Karpas-422 (cell line): ENCODE measurements at regions not wholly inside any gene's neighbourhood (a gene's known extent, or its start where the extent isn't known, plus 50 kb on each side); places are given as distances from the start of the nearest gene placed in this dataset.

ENCODE experiments used
- DNase-seq: peaks from one replicate; pipeline ENCODE4 v3.0.0-alpha.2; 2015
- H2AFZ ChIP-seq: fragments of 200-600 bp; sonication (generic); 2 replicates; pipeline ENCODE4 v1.6.1; 2014; ENCODE audit warnings: antibody characterized with exemption, low read length, mixed read lengths
- H3K27ac ChIP-seq: fragments of 200-600 bp; sonication (generic); 2 replicates; pipeline ENCODE4 v1.5.1; 2014; ENCODE audit warnings: mild to moderate bottlenecking, low read length, moderate library complexity
- H3K27me3 ChIP-seq: fragments of 200-600 bp; sonication (generic); 2 replicates; pipeline ENCODE4 v1.6.1; 2014; ENCODE audit warnings: low read length, mixed read lengths
- H3K36me3 ChIP-seq: fragments of 200-600 bp; sonication (generic); 2 replicates; pipeline ENCODE4 v1.6.1; 2014; ENCODE audit warnings: low read length, mixed read lengths; ENCODE audit not compliant: insufficient read depth
- H3K4me1 ChIP-seq: fragments of 200-600 bp; sonication (generic); 2 replicates; pipeline ENCODE4 v1.6.1; 2014; ENCODE audit warnings: mild to moderate bottlenecking, low read length, mixed read lengths
- H3K4me2 ChIP-seq: fragments of 200-600 bp; sonication (generic); 2 replicates; pipeline ENCODE4 v1.6.1; 2014; ENCODE audit warnings: low read length, low read depth, mild to moderate bottlenecking; ENCODE audit not compliant: poor library complexity, severe bottlenecking
- H3K4me3 ChIP-seq: fragments of 200-600 bp; sonication (generic); 2 replicates; pipeline ENCODE4 v1.5.1; 2014; ENCODE audit warnings: mild to moderate bottlenecking, antibody characterized with exemption, low read length, mixed read lengths
- H3K79me2 ChIP-seq: fragments of 200-600 bp; sonication (generic); 2 replicates; pipeline ENCODE4 v1.6.1; 2014; ENCODE audit warnings: mild to moderate bottlenecking, low read length, mixed read lengths
- H3K9ac ChIP-seq: fragments of 200-600 bp; sonication (generic); 2 replicates; pipeline ENCODE4 v1.6.0; 2014; ENCODE audit warnings: low read length
- H3K9me2 ChIP-seq: fragments of 200-600 bp; sonication (generic), shearing (Covaris generic); replicated peaks from 2 replicates; pipeline ENCODE4 v1.6.0; 2014; ENCODE audit warnings: mild to moderate bottlenecking, low read length, moderate library complexity; ENCODE audit not compliant: insufficient read depth
- H3K9me3 ChIP-seq: fragments of 300-700, 200-600 bp; sonication (generic); 2 replicates; pipeline ENCODE4 v1.6.1; 2014; ENCODE audit warnings: low read length, mixed read lengths
- H4K20me1 ChIP-seq: fragments of 200-600 bp; sonication (generic); 2 replicates; pipeline ENCODE4 v1.6.1; 2014; ENCODE audit warnings: mild to moderate bottlenecking, antibody characterized with exemption, low read length, low read depth; ENCODE audit not compliant: insufficient read depth

DNA sequence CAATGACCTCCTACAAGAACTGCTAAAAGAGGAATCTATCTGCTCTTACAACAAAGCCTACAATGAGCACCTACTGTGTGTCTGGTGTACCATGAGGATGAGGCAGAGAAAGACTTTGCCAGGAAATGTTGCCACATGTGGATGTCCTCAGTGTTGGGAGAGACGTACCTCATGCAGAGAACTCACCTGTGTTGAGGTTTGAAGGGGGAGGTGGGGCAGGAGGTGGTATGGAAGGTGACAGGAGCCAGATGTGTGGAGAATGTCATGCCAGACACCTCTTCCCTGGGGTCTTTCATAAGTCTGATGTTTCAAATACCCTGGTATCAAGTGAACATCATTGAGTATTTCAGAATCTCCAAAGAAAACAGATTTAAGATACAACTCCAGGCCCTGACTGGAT lies 220.1 kb upstream of the RNF32 start:
- H3K9me3 ChIP-seq = no peaks in the 10 kb centered on the region
- no peak overlapping the region for H3K27ac ChIP-seq
- H3K79me2 ChIP-seq = no peaks in the 10 kb centered on the region
- DNase-seq = no peak
- no peak overlapping the region for H2AFZ ChIP-seq
- no peaks in the 10 kb centered on the region for H3K9me2 ChIP-seq
- no peak overlapping the region for H3K4me2 ChIP-seq
- H3K27me3 ChIP-seq = no peaks in the 10 kb centered on the region
- H3K9ac ChIP-seq = no peak overlapping the region
- no peaks in the 10 kb centered on the region for H3K4me1 ChIP-seq
- no peak overlapping the region for H3K4me3 ChIP-seq
- H3K36me3 ChIP-seq = no peaks in the 10 kb centered on the region
- H4K20me1 ChIP-seq = no peaks in the 10 kb centered on the region

GRCh38 chr7:156419782-156420181 lies 220.8 kb upstream of the RNF32 start:
- no peaks in the 10 kb centered on the region for H4K20me1 ChIP-seq
- H3K9me2 ChIP-seq = no peaks in the 10 kb centered on the region
- H3K27ac ChIP-seq = no peak overlapping the region
- no peaks in the 10 kb centered on the region for H3K4me1 ChIP-seq
- H2AFZ ChIP-seq = no peak overlapping the region
- no peaks in the 10 kb centered on the region for H3K36me3 ChIP-seq
- DNase-seq = no peak
- no peak overlapping the region for H3K4me2 ChIP-seq
- no peaks in the 10 kb centered on the region for H3K9me3 ChIP-seq
- H3K9ac ChIP-seq = no peak overlapping the region
- no peaks in the 10 kb centered on the region for H3K79me2 ChIP-seq
- no peaks in the 10 kb centered on the region for H3K27me3 ChIP-seq
- H3K4me3 ChIP-seq = no peak overlapping the region

- no peaks in the 10 kb centered on the region for H4K20me1 ChIP-seq
- no peak overlapping the region for H3K4me3 ChIP-seq
- no peaks in the 10 kb centered on the region for H3K36me3 ChIP-seq
- H3K9me2 ChIP-seq = no peaks in the 10 kb centered on the region
- H3K4me1 ChIP-seq = no peaks in the 10 kb centered on the region
- H3K9me3 ChIP-seq = no peaks in the 10 kb centered on the region
- DNase-seq = no peak
- no peak overlapping the region for H2AFZ ChIP-seq
- no peaks in the 10 kb centered on the region for H3K27me3 ChIP-seq
- H3K79me2 ChIP-seq = no peaks in the 10 kb centered on the region
- no peak overlapping the region for H3K9ac ChIP-seq
- no peak overlapping the region for H3K4me2 ChIP-seq
- H3K27ac ChIP-seq = no peak overlapping the region
Observed at GRCh38 chr7:156402255-156402654, 238.3 kb upstream of the RNF32 start.

GRCh38 chr7:156401617-156402016 lies 239.0 kb upstream of the RNF32 start:
- no peaks in the 10 kb centered on the region for H3K36me3 ChIP-seq
- no peak overlapping the region for H3K27ac ChIP-seq
- H3K4me2 ChIP-seq = no peak overlapping the region
- no peaks in the 10 kb centered on the region for H3K9me3 ChIP-seq
- H2AFZ ChIP-seq = no peak overlapping the region
- H3K9me2 ChIP-seq = no peaks in the 10 kb centered on the region
- no peak overlapping the region for H3K4me3 ChIP-seq
- no peak overlapping the region for H3K9ac ChIP-seq
- no peaks in the 10 kb centered on the region for H3K79me2 ChIP-seq
- no peaks in the 10 kb centered on the region for H4K20me1 ChIP-seq
- no peaks in the 10 kb centered on the region for H3K27me3 ChIP-seq
- DNase-seq = no peak
- no peaks in the 10 kb centered on the region for H3K4me1 ChIP-seq

DNA sequence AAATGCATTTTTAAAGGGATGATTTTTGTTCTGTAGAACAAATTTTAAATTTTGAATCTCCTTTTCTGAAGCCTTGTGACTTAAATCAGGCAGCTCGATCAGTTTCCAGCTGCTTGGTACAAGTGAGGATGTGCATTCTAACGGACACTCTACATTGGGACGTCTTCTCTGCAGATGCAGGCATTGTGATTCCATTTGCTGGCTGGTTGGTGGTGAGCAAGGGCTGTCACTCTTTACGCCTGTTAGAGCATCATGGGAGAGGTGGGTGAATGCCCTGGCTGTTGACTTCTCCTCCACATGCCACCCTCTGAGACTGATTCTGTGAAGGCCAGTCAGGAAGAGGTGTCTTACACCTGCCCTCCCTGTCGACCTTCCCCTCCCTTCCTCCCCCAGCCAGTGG lies 240.5 kb upstream of the RNF32 start:
- H3K4me2 ChIP-seq = no peak overlapping the region
- DNase-seq = no peak
- H3K4me1 ChIP-seq = no peaks in the 10 kb centered on the region
- no peak overlapping the region for H3K9ac ChIP-seq
- H3K36me3 ChIP-seq = no peaks in the 10 kb centered on the region
- H4K20me1 ChIP-seq = no peaks in the 10 kb centered on the region
- no peak overlapping the region for H3K4me3 ChIP-seq
- no peaks in the 10 kb centered on the region for H3K9me2 ChIP-seq
- no peaks in the 10 kb centered on the region for H3K79me2 ChIP-seq
- H3K9me3 ChIP-seq = no peaks in the 10 kb centered on the region
- H3K27me3 ChIP-seq = no peaks in the 10 kb centered on the region
- no peak overlapping the region for H2AFZ ChIP-seq
- H3K27ac ChIP-seq = no peak overlapping the region

GRCh38 chr7:156397249-156397648 lies 243.3 kb upstream of the RNF32 start:
- H3K36me3 ChIP-seq = no peaks in the 10 kb centered on the region
- no peak overlapping the region for H3K4me2 ChIP-seq
- H3K9ac ChIP-seq = no peak overlapping the region
- H3K4me1 ChIP-seq = no peaks in the 10 kb centered on the region
- no peaks in the 10 kb centered on the region for H3K27me3 ChIP-seq
- H2AFZ ChIP-seq = no peak overlapping the region
- H3K79me2 ChIP-seq = no peaks in the 10 kb centered on the region
- no peak overlapping the region for H3K27ac ChIP-seq
- H3K4me3 ChIP-seq = no peak overlapping the region
- DNase-seq = no peak
- no peaks in the 10 kb centered on the region for H3K9me3 ChIP-seq
- H4K20me1 ChIP-seq = no peaks in the 10 kb centered on the region
- no peaks in the 10 kb centered on the region for H3K9me2 ChIP-seq

GRCh38 chr7:156389116-156389692 lies 251.4 kb upstream of the RNF32 start:
- no peaks in the 10 kb centered on the region for H3K79me2 ChIP-seq
- H3K27ac ChIP-seq = no peak overlapping the region
- H2AFZ ChIP-seq = no peak overlapping the region
- H4K20me1 ChIP-seq = no peaks in the 10 kb centered on the region
- no peak for DNase-seq
- H3K27me3 ChIP-seq = no peaks in the 10 kb centered on the region
- H3K9me3 ChIP-seq = no peaks in the 10 kb centered on the region
- no peaks in the 10 kb centered on the region for H3K4me1 ChIP-seq
- no peak overlapping the region for H3K4me3 ChIP-seq
- no peak overlapping the region for H3K4me2 ChIP-seq
- H3K9ac ChIP-seq = no peak overlapping the region
- H3K9me2 ChIP-seq = no peaks in the 10 kb centered on the region
- H3K36me3 ChIP-seq = no peaks in the 10 kb centered on the region

- Histone ChIP-seq H3K9ac (no peak overlapping the region), H3K27ac (no peak overlapping the region), H3K4me1 (no peaks in the 10 kb centered on the region), H3K79me2 (no peaks in the 10 kb centered on the region), H3K9me3 (no peaks in the 10 kb centered on the region), H3K4me3 (no peak overlapping the region), H4K20me1 (no peaks in the 10 kb centered on the region), H3K27me3 (no peaks in the 10 kb centered on the region), H3K36me3 (no peaks in the 10 kb centered on the region), H3K4me2 (no peak overlapping the region), H3K9me2 (no peaks in the 10 kb centered on the region), H2AFZ (no peak overlapping the region)
- DNase-seq = no peak
Observed at GRCh38 chr7:156386097-156386496, 254.5 kb upstream of the RNF32 start.

DNA sequence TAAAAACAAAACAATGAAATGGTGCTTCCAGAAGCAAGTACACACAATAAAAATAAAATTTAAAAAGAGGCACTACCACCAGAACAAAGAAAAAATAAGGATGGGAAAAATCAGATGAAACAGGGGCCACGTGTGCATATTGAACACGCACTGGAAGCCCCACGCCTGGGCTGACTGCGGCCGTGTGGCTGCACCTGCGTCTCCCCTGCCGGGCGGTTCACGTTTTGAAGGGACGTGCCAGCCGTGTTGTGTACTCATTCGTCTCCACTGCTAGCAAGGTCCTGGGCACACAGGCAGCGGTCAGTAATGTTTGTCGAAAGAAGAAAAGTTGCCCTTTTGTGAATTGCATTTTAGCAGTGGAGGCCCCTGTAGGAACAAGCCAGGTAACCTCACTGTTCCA lies 255.9 kb upstream of the RNF32 start:
- Histone ChIP-seq H3K9me2 (no peaks in the 10 kb centered on the region), H3K36me3 (no peaks in the 10 kb centered on the region), H3K4me3 (no peak overlapping the region), H3K4me1 (no peaks in the 10 kb centered on the region), H3K27me3 (no peaks in the 10 kb centered on the region), H2AFZ (no peak overlapping the region), H3K27ac (no peak overlapping the region), H3K9ac (no peak overlapping the region), H3K79me2 (no peaks in the 10 kb centered on the region), H3K4me2 (no peak overlapping the region), H3K9me3 (no peaks in the 10 kb centered on the region), H4K20me1 (no peaks in the 10 kb centered on the region)
- DNase-seq = no peak
